Type B pancreatic cell (in vitro differentiated cells): ENCODE measurements at regions not wholly inside any gene's neighbourhood (a gene's known extent, or its start where the extent isn't known, plus 50 kb on each side); places are given as distances from the start of the nearest gene placed in this dataset.

Experiments
- DNase-seq: peaks from one replicate; pipeline ENCODE4 v3.0.0; 2021; ENCODE audit warnings: mixed read lengths; ENCODE audit not compliant: unreplicated experiment; ENCODE audit errors: extremely low spot score
- H3K27ac Mint-ChIP-seq: 2 replicates; pipeline ENCODE4 v1.8.0; 2021; ENCODE audit warnings: mild to moderate bottlenecking, mixed read lengths
- H3K27me3 Mint-ChIP-seq: 2 replicates; pipeline ENCODE4 v1.8.0; 2021; ENCODE audit warnings: mixed read lengths
- H3K36me3 Mint-ChIP-seq: 2 replicates; pipeline ENCODE4 v1.8.0; 2021; ENCODE audit warnings: mixed read lengths
- H3K4me1 Mint-ChIP-seq: one replicate; pipeline ENCODE4 v1.8.0; 2021; ENCODE audit warnings: mixed read lengths; ENCODE audit not compliant: unreplicated experiment
- H3K4me3 Mint-ChIP-seq: 2 replicates; pipeline ENCODE4 v1.8.0; 2021; ENCODE audit warnings: mild to moderate bottlenecking, mixed read lengths
- H3K9me3 Mint-ChIP-seq: 2 replicates; pipeline ENCODE4 v1.8.0; 2021; ENCODE audit warnings: mixed read lengths
- CTCF ChIP-seq: fragments of 200-600 bp; sonication (generic); conservative IDR thresholded peaks from 2 replicates; pipeline ENCODE4 v1.5.0; 2021; ENCODE audit warnings: antibody characterized with exemption, mild to moderate bottlenecking

DNA sequence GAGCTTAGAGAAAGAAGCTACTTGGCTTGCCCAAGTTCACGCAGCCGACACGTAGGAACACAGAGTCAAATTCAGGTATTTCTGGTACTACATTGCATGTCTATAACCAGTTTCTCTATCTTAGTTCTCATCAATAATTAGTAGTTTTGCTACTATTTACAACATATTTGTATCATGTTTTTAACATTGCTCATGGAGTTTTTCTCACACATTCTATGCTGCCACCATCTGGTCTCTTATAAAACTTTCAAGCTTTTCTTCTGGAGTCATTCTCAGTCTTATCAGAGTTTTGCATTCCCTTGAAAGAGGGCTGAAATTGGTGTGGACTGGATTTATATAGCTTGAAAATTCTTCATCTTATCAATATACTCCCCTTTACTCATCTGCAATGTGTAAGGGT is 118.8 kb upstream of the PALMD start:
- no peaks in the 10 kb centered on the region for H3K9me3 Mint-ChIP-seq

DNA sequence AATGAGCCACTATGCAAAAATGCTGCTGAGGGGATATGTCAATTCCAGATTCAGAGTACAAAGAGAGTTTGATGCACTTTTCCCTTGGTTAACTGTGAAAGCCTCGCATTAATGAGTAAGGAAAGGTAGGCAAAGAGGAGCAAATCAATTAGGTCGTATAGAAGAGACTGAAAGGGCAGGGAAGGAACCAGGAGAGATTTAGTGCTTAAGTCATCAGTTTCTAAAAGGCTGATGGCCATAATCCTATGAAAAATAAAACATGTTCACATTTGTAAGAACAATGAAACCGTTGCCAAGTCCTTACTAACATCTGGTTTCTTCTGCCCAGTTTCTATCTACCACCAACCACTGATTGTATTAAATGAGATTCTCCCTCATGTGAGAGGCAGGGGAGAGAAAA is 118.4 kb upstream of the PALMD start:
- Mint-ChIP-seq H3K9me3 (no peaks in the 10 kb centered on the region), H3K4me1 (peaks cover 6% of the 10 kb centered on the region), H3K36me3 (no peaks in the 10 kb centered on the region), H3K4me3 (no peak overlapping the region), H3K27me3 (peaks cover 8% of the 10 kb centered on the region), H3K27ac (no peak overlapping the region)
- TF ChIP-seq CTCF: no peak
- no peak for DNase-seq

More for the DNA sequence above, 118.8 kb upstream of the PALMD start:
- H3K4me1 Mint-ChIP-seq: peaks cover under 1% of the 10 kb centered on the region
- no peaks in the 10 kb centered on the region for H3K36me3 Mint-ChIP-seq
- no peak for DNase-seq
- TF ChIP-seq CTCF: peak; percentile 47
- peak overlapping the region; percentile 55 for H3K27ac Mint-ChIP-seq
- H3K4me3 Mint-ChIP-seq: no peak overlapping the region
- peaks cover 8% of the 10 kb centered on the region for H3K27me3 Mint-ChIP-seq

GRCh38 chr1:99529002-99529401 is 116.9 kb upstream of the PALMD start:
- Mint-ChIP-seq H3K27ac (no peak overlapping the region), H3K36me3 (no peaks in the 10 kb centered on the region), H3K4me1 (peaks cover 9% of the 10 kb centered on the region), H3K4me3 (no peak overlapping the region), H3K27me3 (peaks cover 8% of the 10 kb centered on the region), H3K9me3 (no peaks in the 10 kb centered on the region)
- no peak for DNase-seq
- no peak for TF ChIP-seq CTCF

DNA sequence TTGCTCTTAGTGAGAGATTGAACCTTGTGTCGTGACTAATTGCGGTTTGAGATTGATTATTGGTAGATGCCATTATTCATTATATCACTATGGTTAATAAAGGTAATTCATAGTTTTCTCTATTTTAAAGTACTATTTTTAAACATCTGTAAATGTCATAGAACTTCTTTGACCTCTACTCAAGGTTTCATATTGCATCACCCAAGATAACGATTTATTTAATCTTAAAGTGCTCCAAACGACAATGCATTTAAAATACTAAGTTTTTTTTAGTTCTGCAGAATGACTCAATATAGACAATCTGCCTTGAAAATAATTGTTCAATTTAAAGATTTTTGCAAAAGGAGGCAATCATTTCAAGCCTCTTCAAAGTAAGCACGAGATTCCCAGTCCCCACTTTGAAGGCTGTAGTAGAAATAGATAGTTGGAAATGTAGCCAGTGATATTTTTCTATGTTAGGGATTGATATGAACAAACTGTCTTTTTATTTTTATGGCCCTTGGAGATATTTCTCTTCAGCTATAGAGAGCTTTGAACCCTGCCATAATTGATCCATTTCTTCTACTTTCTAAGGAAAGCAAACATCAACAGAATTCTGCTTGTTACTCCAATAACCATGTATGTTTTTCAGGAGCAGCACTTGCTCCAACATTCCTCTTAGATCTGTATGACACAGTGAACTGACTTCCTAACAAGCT is 114.2 kb upstream of the PALMD start:
- no peak for TF ChIP-seq CTCF
- DNase-seq: no peak

DNA sequence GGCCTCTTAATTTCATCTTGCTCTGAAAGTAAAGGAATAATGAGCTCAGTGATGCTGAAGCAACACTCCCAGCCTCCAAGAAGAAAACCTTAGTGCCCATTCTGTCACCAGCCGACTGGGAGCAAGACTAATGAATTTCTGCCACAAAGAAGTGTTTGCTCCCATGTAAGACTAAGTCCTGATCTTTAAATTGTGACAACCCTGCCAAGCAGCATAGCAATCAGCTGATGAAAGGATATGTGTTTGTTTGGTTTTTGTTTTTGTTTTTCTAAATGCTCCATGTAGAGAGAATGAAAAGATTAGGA is 113.7 kb upstream of the PALMD start:
- no peak for DNase-seq
- Mint-ChIP-seq H3K36me3 (no peaks in the 10 kb centered on the region), H3K27ac (peak overlapping the region; percentile 39), H3K4me1 (peaks cover 18% of the 10 kb centered on the region), H3K4me3 (no peak overlapping the region), H3K27me3 (no peaks in the 10 kb centered on the region), H3K9me3 (no peaks in the 10 kb centered on the region)
- no peak for TF ChIP-seq CTCF

More for the DNA sequence above, 114.2 kb upstream of the PALMD start:
- Mint-ChIP-seq H3K27ac (peak overlapping the region; percentile 39), H3K36me3 (no peaks in the 10 kb centered on the region), H3K9me3 (no peaks in the 10 kb centered on the region), H3K27me3 (peaks cover 2% of the 10 kb centered on the region), H3K4me3 (no peak overlapping the region), H3K4me1 (peaks cover 18% of the 10 kb centered on the region)
